ENCODE measurements at regions not wholly inside any gene's neighbourhood (a gene's known extent, or its start where the extent isn't known, plus 50 kb on each side); places are given as distances from the start of the nearest gene placed in this dataset.
A peak's percentile ranks its signal among the peaks of the same experiment; 100 is the strongest.

- Histone ChIP-seq H3K27ac (ENCODE audit: low read length) (no peak overlapping the region), H3K4me3 (ENCODE audit: low read depth in 1 of 2, low read length in 2 of 2) (no peak overlapping the region), H3K27me3 (ENCODE audit: low read depth, low read length) (no peaks in the 10 kb centered on the region), H3K4me1 (ENCODE audit: control insufficient read depth in 1 of 2, insufficient read depth in 2 of 2, low read length in 2 of 2) (no peaks in the 10 kb centered on the region), H3K36me3 (ENCODE audit: control insufficient read depth in 1 of 2, insufficient read depth in 2 of 2, low read length in 2 of 2) (no peaks in the 10 kb centered on the region), H3K9me3 (ENCODE audit: control insufficient read depth in 1 of 2, low read length in 2 of 2) (no peaks in the 10 kb centered on the region)
These were observed 256.0 kb downstream of the DHX15 start for GRCh38 chr4:24328310-24328709.

- Histone ChIP-seq H3K36me3 (ENCODE audit: control insufficient read depth in 1 of 2, insufficient read depth in 2 of 2, low read length in 2 of 2) (no peaks in the 10 kb centered on the region), H3K9me3 (ENCODE audit: control insufficient read depth in 1 of 2, low read length in 2 of 2) (no peaks in the 10 kb centered on the region), H3K27ac (ENCODE audit: low read length) (no peak overlapping the region), H3K4me3 (ENCODE audit: low read depth in 1 of 2, low read length in 2 of 2) (no peak overlapping the region), H3K4me1 (ENCODE audit: control insufficient read depth in 1 of 2, insufficient read depth in 2 of 2, low read length in 2 of 2) (peaks cover 0 to 18% of the 10 kb centered on the region in 2 donors), H3K27me3 (ENCODE audit: low read depth, low read length) (no peaks in the 10 kb centered on the region)
These were observed 261.4 kb downstream of the DHX15 start for GRCh38 chr4:24322995-24323394.

GRCh38 chr4:24322511-24322910 is 261.8 kb downstream of the DHX15 start:
- no peaks in the 10 kb centered on the region for H3K9me3 ChIP-seq (ENCODE audit: control insufficient read depth in 1 of 2, low read length in 2 of 2)
- no peaks in the 10 kb centered on the region for H3K27me3 ChIP-seq (ENCODE audit: low read depth, low read length)
- H3K4me1 ChIP-seq (ENCODE audit: control insufficient read depth in 1 of 2, insufficient read depth in 2 of 2, low read length in 2 of 2): peaks cover 0 to 18% of the 10 kb centered on the region in 2 donors
- no peaks in the 10 kb centered on the region for H3K36me3 ChIP-seq (ENCODE audit: control insufficient read depth in 1 of 2, insufficient read depth in 2 of 2, low read length in 2 of 2)
- H3K4me3 ChIP-seq (ENCODE audit: low read depth in 1 of 2, low read length in 2 of 2): no peak overlapping the region
- H3K27ac ChIP-seq (ENCODE audit: low read length): no peak overlapping the region

- H3K27ac ChIP-seq (ENCODE audit: low read length): no peak overlapping the region
- no peak overlapping the region for H3K4me3 ChIP-seq (ENCODE audit: low read depth in 1 of 2, low read length in 2 of 2)
- no peaks in the 10 kb centered on the region for H3K27me3 ChIP-seq (ENCODE audit: low read depth, low read length)
- no peaks in the 10 kb centered on the region for H3K9me3 ChIP-seq (ENCODE audit: control insufficient read depth in 1 of 2, low read length in 2 of 2)
- H3K36me3 ChIP-seq (ENCODE audit: control insufficient read depth in 1 of 2, insufficient read depth in 2 of 2, low read length in 2 of 2): no peaks in the 10 kb centered on the region
- H3K4me1 ChIP-seq (ENCODE audit: control insufficient read depth in 1 of 2, insufficient read depth in 2 of 2, low read length in 2 of 2): peaks cover 0 to 18% of the 10 kb centered on the region in 2 donors
These were observed 262.7 kb downstream of the DHX15 start for GRCh38 chr4:24321616-24322015.

DNA sequence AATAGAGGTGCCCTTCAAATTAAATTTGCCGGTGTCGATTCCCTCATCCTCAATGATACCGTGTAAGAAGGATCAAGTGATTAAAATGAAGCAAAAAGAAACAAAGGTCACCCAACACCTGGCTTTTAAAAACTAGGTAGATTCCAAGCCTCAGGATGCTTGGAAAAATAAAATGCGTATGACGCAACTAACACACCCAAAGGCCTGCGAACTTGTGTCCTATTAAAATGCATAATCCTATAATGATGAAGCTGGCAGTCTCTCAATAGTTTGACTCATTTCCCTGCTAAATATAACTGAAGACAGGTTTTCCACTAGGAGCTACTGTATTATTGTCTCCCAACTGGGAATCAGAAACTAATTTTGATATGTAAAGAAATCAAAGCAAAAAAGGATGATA is 263.2 kb downstream of the DHX15 start:
- Histone ChIP-seq H3K9me3 (ENCODE audit: control insufficient read depth in 1 of 2, low read length in 2 of 2) (no peaks in the 10 kb centered on the region), H3K27ac (ENCODE audit: low read length) (peak overlapping the region; percentile 3), H3K4me1 (ENCODE audit: control insufficient read depth in 1 of 2, insufficient read depth in 2 of 2, low read length in 2 of 2) (peaks cover 0 to 18% of the 10 kb centered on the region in 2 donors), H3K27me3 (ENCODE audit: low read depth, low read length) (no peaks in the 10 kb centered on the region), H3K4me3 (ENCODE audit: low read depth in 1 of 2, low read length in 2 of 2) (no peak overlapping the region), H3K36me3 (ENCODE audit: control insufficient read depth in 1 of 2, insufficient read depth in 2 of 2, low read length in 2 of 2) (no peaks in the 10 kb centered on the region)

GRCh38 chr4:24319387-24319786 is 265.0 kb downstream of the DHX15 start:
- H3K9me3 ChIP-seq (ENCODE audit: control insufficient read depth in 1 of 2, low read length in 2 of 2): no peaks in the 10 kb centered on the region
- no peak overlapping the region for H3K27ac ChIP-seq (ENCODE audit: low read length)
- peaks cover 0 to 18% of the 10 kb centered on the region in 2 donors for H3K4me1 ChIP-seq (ENCODE audit: control insufficient read depth in 1 of 2, insufficient read depth in 2 of 2, low read length in 2 of 2)
- H3K36me3 ChIP-seq (ENCODE audit: control insufficient read depth in 1 of 2, insufficient read depth in 2 of 2, low read length in 2 of 2): no peaks in the 10 kb centered on the region
- no peak overlapping the region for H3K4me3 ChIP-seq (ENCODE audit: low read depth in 1 of 2, low read length in 2 of 2)
- no peaks in the 10 kb centered on the region for H3K27me3 ChIP-seq (ENCODE audit: low read depth, low read length)

DNA sequence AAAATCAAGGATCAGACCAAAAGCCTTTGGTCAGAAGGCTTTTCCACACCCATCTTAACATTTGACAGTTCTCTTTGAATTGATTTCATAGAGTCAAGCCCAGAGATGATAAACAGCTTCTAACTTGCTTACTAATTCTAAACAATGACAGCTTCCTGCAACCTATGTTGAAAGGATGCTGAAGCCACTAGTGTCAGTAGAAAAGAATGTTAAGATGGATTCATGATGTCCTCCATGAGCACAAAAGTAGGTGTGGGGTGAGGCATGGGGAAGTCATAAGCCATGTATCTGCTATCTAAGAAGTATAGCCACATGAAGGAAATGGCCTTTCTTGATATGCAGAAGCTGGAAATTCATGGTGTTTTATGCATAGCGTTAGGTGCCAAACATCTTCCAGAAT is 269.3 kb downstream of the DHX15 start:
- Histone ChIP-seq H3K4me1 (ENCODE audit: control insufficient read depth in 1 of 2, insufficient read depth in 2 of 2, low read length in 2 of 2) (no peaks in the 10 kb centered on the region), H3K27ac (ENCODE audit: low read length) (no peak overlapping the region), H3K36me3 (ENCODE audit: control insufficient read depth in 1 of 2, insufficient read depth in 2 of 2, low read length in 2 of 2) (no peaks in the 10 kb centered on the region), H3K9me3 (ENCODE audit: control insufficient read depth in 1 of 2, low read length in 2 of 2) (no peaks in the 10 kb centered on the region), H3K27me3 (ENCODE audit: low read depth, low read length) (no peaks in the 10 kb centered on the region), H3K4me3 (ENCODE audit: low read depth in 1 of 2, low read length in 2 of 2) (no peak overlapping the region)

- Histone ChIP-seq H3K36me3 (ENCODE audit: control insufficient read depth in 1 of 2, insufficient read depth in 2 of 2, low read length in 2 of 2) (no peaks in the 10 kb centered on the region), H3K4me3 (ENCODE audit: low read depth in 1 of 2, low read length in 2 of 2) (no peak overlapping the region), H3K27ac (ENCODE audit: low read length) (no peak overlapping the region), H3K27me3 (ENCODE audit: low read depth, low read length) (no peaks in the 10 kb centered on the region), H3K9me3 (ENCODE audit: control insufficient read depth in 1 of 2, low read length in 2 of 2) (no peaks in the 10 kb centered on the region), H3K4me1 (ENCODE audit: control insufficient read depth in 1 of 2, insufficient read depth in 2 of 2, low read length in 2 of 2) (no peaks in the 10 kb centered on the region)
These were observed 272.0 kb downstream of the DHX15 start for GRCh38 chr4:24312261-24312913.

DNA sequence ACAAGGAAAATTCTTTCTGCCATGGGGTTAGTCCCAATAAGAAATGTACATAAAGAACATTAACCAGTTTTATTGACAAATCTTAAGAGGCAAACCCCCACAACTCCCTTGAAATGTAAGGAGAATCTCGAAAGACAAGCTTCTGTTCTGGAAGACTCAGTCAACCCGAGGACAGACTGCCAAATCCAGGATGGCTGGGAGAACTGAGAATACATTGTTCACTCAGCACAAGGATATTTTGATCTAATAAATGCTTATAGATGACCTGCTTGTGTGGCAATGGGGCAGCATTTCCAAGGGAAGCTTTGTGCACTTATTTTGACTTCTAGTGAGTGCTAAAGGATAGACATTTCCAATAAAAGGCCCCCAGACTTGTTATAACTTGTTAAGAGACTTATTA is 280.4 kb downstream of the DHX15 start:
- H3K4me3 ChIP-seq (ENCODE audit: low read depth in 1 of 2, low read length in 2 of 2): no peak overlapping the region
- H3K36me3 ChIP-seq (ENCODE audit: control insufficient read depth in 1 of 2, insufficient read depth in 2 of 2, low read length in 2 of 2): no peaks in the 10 kb centered on the region

DNA sequence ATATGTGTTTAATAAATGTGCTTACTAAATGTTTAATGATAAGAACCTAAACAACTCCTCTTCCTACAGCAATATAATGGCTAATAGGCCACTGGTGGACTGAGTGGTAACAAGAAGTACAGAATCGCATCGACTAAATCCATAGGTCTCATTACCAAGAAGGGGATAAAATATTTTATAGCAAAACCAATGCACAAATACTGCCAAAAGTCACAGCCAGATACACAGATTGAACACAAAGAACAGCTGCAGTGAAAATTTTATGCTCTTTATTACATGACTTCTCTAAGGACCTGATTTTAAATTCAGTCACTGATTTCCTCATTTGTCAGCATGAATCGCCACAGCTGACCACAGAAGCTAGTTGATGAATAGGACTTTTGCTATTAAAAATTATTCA is 285.4 kb downstream of the DHX15 start:
- no peaks in the 10 kb centered on the region for H3K9me3 ChIP-seq (ENCODE audit: control insufficient read depth in 1 of 2, low read length in 2 of 2)
- no peaks in the 10 kb centered on the region for H3K4me1 ChIP-seq (ENCODE audit: control insufficient read depth in 1 of 2, insufficient read depth in 2 of 2, low read length in 2 of 2)
- no peak overlapping the region for H3K4me3 ChIP-seq (ENCODE audit: low read depth in 1 of 2, low read length in 2 of 2)
- no peaks in the 10 kb centered on the region for H3K27me3 ChIP-seq (ENCODE audit: low read depth, low read length)
- no peak overlapping the region for H3K27ac ChIP-seq (ENCODE audit: low read length)
- H3K36me3 ChIP-seq (ENCODE audit: control insufficient read depth in 1 of 2, insufficient read depth in 2 of 2, low read length in 2 of 2): no peaks in the 10 kb centered on the region

More for the DNA sequence above, 280.4 kb downstream of the DHX15 start:
- Histone ChIP-seq H3K27me3 (ENCODE audit: low read depth, low read length) (no peaks in the 10 kb centered on the region), H3K27ac (ENCODE audit: low read length) (no peak overlapping the region), H3K4me1 (ENCODE audit: control insufficient read depth in 1 of 2, insufficient read depth in 2 of 2, low read length in 2 of 2) (no peaks in the 10 kb centered on the region), H3K9me3 (ENCODE audit: control insufficient read depth in 1 of 2, low read length in 2 of 2) (no peaks in the 10 kb centered on the region)

DNA sequence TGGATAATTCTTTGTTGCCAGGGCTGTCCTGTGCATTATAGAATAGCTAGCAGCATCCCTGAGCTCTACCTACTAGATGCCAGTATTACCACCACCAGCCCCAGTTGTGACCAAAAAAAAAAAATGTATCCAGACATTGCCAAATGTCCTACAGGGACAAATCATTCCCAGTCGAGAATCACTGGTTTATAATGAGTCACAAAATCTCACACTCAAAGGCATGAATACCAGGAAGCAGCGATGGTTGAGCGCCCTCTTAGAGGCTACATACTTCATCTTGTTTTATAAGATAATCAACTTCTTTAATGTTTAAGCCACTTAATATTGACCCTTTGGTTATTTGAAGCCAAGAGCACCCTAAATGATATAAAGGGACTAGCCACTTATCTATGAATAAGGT is 297.3 kb downstream of the DHX15 start:
- Histone ChIP-seq H3K4me1 (ENCODE audit: control insufficient read depth in 1 of 2, insufficient read depth in 2 of 2, low read length in 2 of 2) (no peaks in the 10 kb centered on the region), H3K36me3 (ENCODE audit: control insufficient read depth in 1 of 2, insufficient read depth in 2 of 2, low read length in 2 of 2) (no peaks in the 10 kb centered on the region), H3K27ac (ENCODE audit: low read length) (no peak overlapping the region), H3K27me3 (ENCODE audit: low read depth, low read length) (no peaks in the 10 kb centered on the region), H3K9me3 (ENCODE audit: control insufficient read depth in 1 of 2, low read length in 2 of 2) (no peaks in the 10 kb centered on the region), H3K4me3 (ENCODE audit: low read depth in 1 of 2, low read length in 2 of 2) (no peak overlapping the region)

DNA sequence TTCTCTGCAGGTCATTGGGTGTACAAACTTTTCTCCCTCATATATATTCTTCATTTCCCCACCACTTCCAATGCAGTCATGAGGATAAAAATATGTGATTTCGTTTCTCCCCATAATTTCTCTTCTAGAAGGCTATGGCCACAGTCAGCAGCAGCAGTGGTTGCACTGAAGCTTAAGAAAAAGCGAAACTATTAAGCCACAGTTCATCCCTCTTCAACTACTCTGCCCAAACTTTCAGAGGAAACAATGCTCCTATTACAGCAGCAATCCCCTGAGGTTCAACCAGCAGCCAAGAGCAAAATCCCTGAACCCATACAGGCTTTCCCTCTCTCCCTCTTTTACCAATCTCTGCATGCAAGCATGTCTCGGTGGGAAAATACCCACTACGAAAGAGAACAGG is 298.6 kb downstream of the DHX15 start:
- Histone ChIP-seq H3K4me3 (ENCODE audit: low read depth in 1 of 2, low read length in 2 of 2) (no peak overlapping the region), H3K9me3 (ENCODE audit: control insufficient read depth in 1 of 2, low read length in 2 of 2) (no peaks in the 10 kb centered on the region), H3K4me1 (ENCODE audit: control insufficient read depth in 1 of 2, insufficient read depth in 2 of 2, low read length in 2 of 2) (no peaks in the 10 kb centered on the region), H3K27me3 (ENCODE audit: low read depth, low read length) (no peaks in the 10 kb centered on the region), H3K27ac (ENCODE audit: low read length) (no peak overlapping the region), H3K36me3 (ENCODE audit: control insufficient read depth in 1 of 2, insufficient read depth in 2 of 2, low read length in 2 of 2) (no peaks in the 10 kb centered on the region)
